ENCODE measurements at regions not wholly inside any gene's neighbourhood (a gene's known extent, or its start where the extent isn't known, plus 50 kb on each side); places are given as distances from the start of the nearest gene placed in this dataset.

DNA sequence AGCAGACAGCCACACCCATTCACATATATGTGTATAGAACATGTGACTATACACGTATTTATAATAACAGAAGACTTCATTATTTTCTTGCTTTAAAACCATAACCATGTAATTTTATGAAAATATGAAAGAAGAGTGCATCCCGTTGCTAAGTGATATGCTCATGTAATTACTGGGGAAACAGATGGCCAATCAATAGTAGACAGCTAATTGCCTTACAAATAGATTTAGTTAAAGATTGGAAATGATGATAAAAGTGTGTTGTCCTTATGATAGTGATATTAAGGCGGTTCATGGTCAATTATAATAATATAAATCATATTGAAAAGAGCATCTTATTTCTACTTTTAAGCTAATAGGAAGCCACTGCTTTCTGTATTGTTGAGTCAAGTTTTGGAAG lies 95.9 kb downstream of the RFC3 start:
- no peak for DNase-seq (ENCODE audit: extremely low spot score, unreplicated experiment)
- no peak overlapping the region for H3K27ac Mint-ChIP-seq
- TF ChIP-seq CTCF (conservative IDR thresholded peaks at IDR 0.05): no peak
- peaks cover 4% of the 10 kb centered on the region for H3K9me3 Mint-ChIP-seq
- H3K4me1 Mint-ChIP-seq (ENCODE audit: unreplicated experiment): peaks cover 21% of the 10 kb centered on the region
- H3K27me3 Mint-ChIP-seq: no peaks in the 10 kb centered on the region
- H3K4me3 Mint-ChIP-seq: no peak overlapping the region
- H3K36me3 Mint-ChIP-seq: peaks cover 9% of the 10 kb centered on the region

- H3K27ac Mint-ChIP-seq: no peak overlapping the region
- no peak for DNase-seq (ENCODE audit: extremely low spot score, unreplicated experiment)
These were observed 99.2 kb downstream of the RFC3 start for GRCh38 chr13:33917190-33917589.

DNA sequence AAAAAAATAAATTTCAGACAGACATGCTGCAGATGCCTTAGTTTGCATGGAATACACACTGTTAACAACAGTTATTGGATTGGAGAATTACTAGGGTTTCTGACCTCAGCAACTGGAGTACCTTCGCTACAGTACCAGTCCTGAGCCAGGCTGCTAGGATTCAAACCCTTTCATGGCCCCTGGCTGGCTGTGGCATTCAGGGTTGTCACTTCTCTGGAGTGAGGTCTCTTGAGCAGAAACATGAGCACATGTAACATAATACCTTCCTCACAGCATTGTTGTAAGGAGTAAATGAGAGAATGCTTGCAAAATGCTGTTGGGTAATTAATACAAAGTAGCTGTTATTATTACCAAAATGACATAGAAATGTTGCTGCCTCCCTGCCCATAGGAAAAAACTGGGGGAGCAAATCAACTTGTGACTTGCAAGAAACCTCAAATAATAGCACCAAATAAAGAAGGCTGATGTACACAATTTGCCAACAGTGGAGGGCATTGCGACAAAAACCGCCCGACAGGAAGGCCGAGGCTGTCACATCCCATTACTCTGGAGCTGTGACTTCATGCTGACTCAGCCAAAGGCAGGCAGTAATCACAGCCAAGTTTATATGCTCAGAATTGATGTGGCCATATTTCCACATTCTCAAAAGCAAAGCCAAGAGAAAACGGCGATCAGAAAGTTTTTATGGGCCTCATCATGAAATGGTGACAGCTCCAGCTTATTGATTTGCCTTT lies 100.4 kb downstream of the RFC3 start:
- no peaks in the 10 kb centered on the region for H3K9me3 Mint-ChIP-seq
- H3K36me3 Mint-ChIP-seq: no peaks in the 10 kb centered on the region
- DNase-seq (ENCODE audit: extremely low spot score, unreplicated experiment): no peak
- H3K4me1 Mint-ChIP-seq (ENCODE audit: unreplicated experiment): peaks cover 22% of the 10 kb centered on the region
- H3K4me3 Mint-ChIP-seq: no peak overlapping the region
- H3K27me3 Mint-ChIP-seq: no peaks in the 10 kb centered on the region
- H3K27ac Mint-ChIP-seq: no peak overlapping the region
- no peak for TF ChIP-seq CTCF (conservative IDR thresholded peaks at IDR 0.05)

More at GRCh38 chr13:33917190-33917589, 99.2 kb downstream of the RFC3 start:
- no peak overlapping the region for H3K4me3 Mint-ChIP-seq
- H3K36me3 Mint-ChIP-seq: peaks cover 3% of the 10 kb centered on the region
- H3K4me1 Mint-ChIP-seq (ENCODE audit: unreplicated experiment): peaks cover 30% of the 10 kb centered on the region
- no peaks in the 10 kb centered on the region for H3K27me3 Mint-ChIP-seq
- no peak for TF ChIP-seq CTCF (conservative IDR thresholded peaks at IDR 0.05)
- no peaks in the 10 kb centered on the region for H3K9me3 Mint-ChIP-seq

DNA sequence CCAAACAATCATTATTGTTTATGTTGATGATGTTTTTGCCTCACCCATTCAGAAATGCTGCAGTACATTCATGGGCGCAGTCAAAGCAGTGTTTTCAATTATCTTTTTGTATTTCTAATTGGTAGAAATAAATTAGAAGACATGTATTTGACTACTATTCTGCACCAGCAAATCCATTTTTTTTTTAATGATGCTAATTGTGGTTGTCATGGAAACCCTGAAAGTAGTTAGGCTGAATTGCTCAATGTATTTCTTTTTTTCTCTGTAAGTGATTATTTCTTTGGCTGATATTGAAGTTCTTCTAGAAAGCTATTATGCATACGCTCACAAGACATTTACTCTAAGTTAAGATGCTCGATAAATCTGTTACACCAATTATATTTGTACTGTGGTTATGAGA lies 101.2 kb downstream of the RFC3 start:
- no peak for TF ChIP-seq CTCF (conservative IDR thresholded peaks at IDR 0.05)
- Mint-ChIP-seq H3K36me3 (no peaks in the 10 kb centered on the region), H3K9me3 (no peaks in the 10 kb centered on the region), H3K27me3 (no peaks in the 10 kb centered on the region), H3K4me3 (peak overlapping the region; percentile 23), H3K27ac (no peak overlapping the region), H3K4me1 (ENCODE audit: unreplicated experiment) (peaks cover 22% of the 10 kb centered on the region)
- DNase-seq (ENCODE audit: extremely low spot score, unreplicated experiment): no peak

GRCh38 chr13:33925563-33925962 lies 107.6 kb downstream of the RFC3 start:
- no peaks in the 10 kb centered on the region for H3K36me3 Mint-ChIP-seq
- no peaks in the 10 kb centered on the region for H3K4me1 Mint-ChIP-seq (ENCODE audit: unreplicated experiment)
- H3K27ac Mint-ChIP-seq: no peak overlapping the region
- no peak for DNase-seq (ENCODE audit: extremely low spot score, unreplicated experiment)
- no peak for TF ChIP-seq CTCF (conservative IDR thresholded peaks at IDR 0.05)
- no peaks in the 10 kb centered on the region for H3K27me3 Mint-ChIP-seq
- H3K4me3 Mint-ChIP-seq: no peak overlapping the region
- H3K9me3 Mint-ChIP-seq: no peaks in the 10 kb centered on the region
